GM13977 (cell line): ENCODE measurements at regions not wholly inside any gene's neighbourhood (a gene's known extent, or its start where the extent isn't known, plus 50 kb on each side); places are given as distances from the start of the nearest gene placed in this dataset.

Source experiments
- DNase-seq: peaks from one replicate; pipeline ENCODE4 v3.0.0; 2012; ENCODE audit warnings: low spot score
- CTCF ChIP-seq: IDR thresholded peaks from 2 replicates; pipeline ENCODE4 v1.5.1; 2012; ENCODE audit warnings: mild to moderate bottlenecking, control low read depth; ENCODE audit not compliant: insufficient read depth; ENCODE audit errors: extremely low read depth, missing control alignments
- in situ Hi-C: fragments of 300-500 bp; cut with MboI; formaldehyde crosslinking; loops from one replicate; pipeline ENCODE4 v1.12.0; 2022; ENCODE audit warnings: low sequenced_read_pairs, low pct_unique_long_range_greater_than_20kb, mixed read lengths, inconsistent platforms; ENCODE audit not compliant: unreplicated experiment

GRCh38 chr4:23162275-23162674, 469.5 kb downstream of the GBA3 start:
- in situ Hi-C loops = no loop called here
- no peak for TF ChIP-seq CTCF
- no peak for DNase-seq

GRCh38 chr4:23161787-23162186, 469.1 kb downstream of the GBA3 start:
- in situ Hi-C loops = no loop called here
- no peak for DNase-seq
- TF ChIP-seq CTCF = no peak

- in situ Hi-C loops = no loop called here
- no peak for DNase-seq
- no peak for TF ChIP-seq CTCF
Measured at GRCh38 chr4:23153076-23153475, 460.3 kb downstream of the GBA3 start.

GRCh38 chr4:23149815-23150214, 457.1 kb downstream of the GBA3 start:
- TF ChIP-seq CTCF = no peak
- in situ Hi-C loops = loop anchor here (25.0 kb wide), 1 partner anchor 1262 kb away; no protein-coding TSS in a partner anchor
- no peak for DNase-seq

- TF ChIP-seq CTCF = no peak
- in situ Hi-C loops = loop anchor here (25.0 kb wide), 1 partner anchor 1268 kb away; no protein-coding TSS in a partner anchor
- DNase-seq = no peak
Measured at GRCh38 chr4:23144707-23145106, 452.0 kb downstream of the GBA3 start.

GRCh38 chr4:23135792-23136645, 443.3 kb downstream of the GBA3 start:
- in situ Hi-C loops = loop anchor here (25.0 kb wide), 1 partner anchor 1276 kb away; no protein-coding TSS in a partner anchor
- peak; percentile 22 for DNase-seq
- TF ChIP-seq CTCF = peak; percentile 67
